Ishikawa (cell line): ENCODE measurements at regions not wholly inside any gene's neighbourhood (a gene's known extent, or its start where the extent isn't known, plus 50 kb on each side); places are given as distances from the start of the nearest gene placed in this dataset.

ENCODE experiments used
- EGR1 ChIP-seq: IDR thresholded peaks from 2 replicates; pipeline ENCODE4 v1.6.1; 2012
- EP300 ChIP-seq: IDR thresholded peaks from 2 replicates; pipeline ENCODE4 v1.6.1; 2012; ENCODE audit warnings: borderline replicate concordance
- NFIC ChIP-seq: IDR thresholded peaks from 2 replicates; pipeline ENCODE4 v1.6.1; 2012
- RAD21 ChIP-seq: IDR thresholded peaks from 2 replicates; pipeline ENCODE4 v1.6.1; 2012; ENCODE audit warnings: low read depth
- REST ChIP-seq: IDR thresholded peaks from 2 replicates; pipeline ENCODE4 v1.6.1; 2012; ENCODE audit warnings: low read depth, mild to moderate bottlenecking
- TAF1 ChIP-seq: IDR thresholded peaks from 2 replicates; pipeline ENCODE4 v1.6.1; 2012; ENCODE audit warnings: low read depth, mild to moderate bottlenecking
- TCF12 ChIP-seq: IDR thresholded peaks from 2 replicates; pipeline ENCODE4 v1.6.1; 2012; ENCODE audit warnings: low read depth
- YY1 ChIP-seq: IDR thresholded peaks from 2 replicates; pipeline ENCODE4 v1.6.1; 2012; ENCODE audit warnings: low read depth
- TF ChIP-seq, protein P1 (sequence below): IDR thresholded peaks from 2 replicates; pipeline ENCODE4 v1.6.1; 2012
- TF ChIP-seq, protein P2 (sequence below): IDR thresholded peaks from 2 replicates; pipeline ENCODE4 v1.6.1; 2012

- TF ChIP-seq TCF12 (no peak), EP300 (no peak), RAD21 (no peak), EGR1 (no peak), YY1 (no peak), NFIC (no peak), TAF1 (no peak), REST (no peak)
- TF ChIP-seq, protein P1, sequence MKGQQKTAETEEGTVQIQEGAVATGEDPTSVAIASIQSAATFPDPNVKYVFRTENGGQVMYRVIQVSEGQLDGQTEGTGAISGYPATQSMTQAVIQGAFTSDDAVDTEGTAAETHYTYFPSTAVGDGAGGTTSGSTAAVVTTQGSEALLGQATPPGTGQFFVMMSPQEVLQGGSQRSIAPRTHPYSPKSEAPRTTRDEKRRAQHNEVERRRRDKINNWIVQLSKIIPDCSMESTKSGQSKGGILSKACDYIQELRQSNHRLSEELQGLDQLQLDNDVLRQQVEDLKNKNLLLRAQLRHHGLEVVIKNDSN: no peak
- TF ChIP-seq, protein P2, sequence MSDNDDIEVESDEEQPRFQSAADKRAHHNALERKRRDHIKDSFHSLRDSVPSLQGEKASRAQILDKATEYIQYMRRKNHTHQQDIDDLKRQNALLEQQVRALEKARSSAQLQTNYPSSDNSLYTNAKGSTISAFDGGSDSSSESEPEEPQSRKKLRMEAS: no peak
Measured at GRCh38 chr17:31684901-31685300, 174.1 kb downstream of the COPRS start.
